Right lobe of liver (tissue), 6 donors: ENCODE measurements at regions not wholly inside any gene's neighbourhood (a gene's known extent, or its start where the extent isn't known, plus 50 kb on each side); places are given as distances from the start of the nearest gene placed in this dataset.
A peak's percentile ranks its signal among the peaks of the same experiment; 100 is the strongest.

Experiments used
- ATAC-seq, 4 donors: fragments of 200-7000 bp; cut with Tn5 transposase; one replicate each; pipeline ENCODE4 v1.9.1; 2020; ENCODE audit warnings: mild to moderate bottlenecking in 4 of 4, moderate library complexity in 4 of 4
- DNase-seq, 3 donors: peaks; one replicate each; pipeline ENCODE4 v3.0.0-alpha.2; 2020
- H3K27ac ChIP-seq, 3 donors: fragments of 200-600 bp; one replicate each; pipeline ENCODE4 v1.8.0; 2022
- H3K27me3 ChIP-seq, 2 donors: fragments of 200-600 bp; one replicate each; pipeline ENCODE4 v1.8.0; 2022
- H3K36me3 ChIP-seq, 4 donors: fragments of 200-600 bp; sonication (generic) in 1 of 4; one replicate each; pipeline versions ENCODE4 v1.5.1 to v1.8.0; 2017 to 2022; ENCODE audit warnings: control low read depth in 1 of 4
- H3K4me1 ChIP-seq, 4 donors: fragments of 200-600 bp; sonication (generic) in 1 of 4; one replicate each; pipeline versions ENCODE4 v1.5.1 to v1.8.0; 2017 to 2022; ENCODE audit warnings: control low read depth in 1 of 4
- H3K4me3 ChIP-seq, 3 donors: fragments of 200-600 bp; one replicate each; pipeline ENCODE4 v1.8.0; 2022
- H3K9me3 ChIP-seq, 4 donors: fragments of 200-600 bp; sonication (generic) in 1 of 4; one replicate each; pipeline versions ENCODE4 v1.5.1 to v1.8.0; 2017 to 2022; ENCODE audit warnings: control low read depth in 1 of 4
- CTCF ChIP-seq, 4 donors: fragments of 200-600 bp in 3 of 4; fragments of 450-650 bp in 1 of 4; IDR thresholded peaks; one replicate each; pipeline versions ENCODE4 v1.5.1 to v1.8.0; 2016 to 2022; ENCODE audit warnings: antibody characterized with exemption in 4 of 4, mild to moderate bottlenecking in 2 of 4
- POLR2A ChIP-seq: fragments of 450-650 bp; IDR thresholded peaks from one replicate; pipeline ENCODE4 v1.6.1; 2017; ENCODE audit warnings: antibody characterized with exemption, mild to moderate bottlenecking
- WGBS: methylation state at CpG from one replicate; pipeline ENCODE4 v1.1.6; 2018; ENCODE audit warnings: low coverage, low lambda C conversion rate; ENCODE audit not compliant: insufficient coverage; ENCODE audit errors: missing lambda C conversion rate; 5-methylcytosine and 5-hydroxymethylcytosine counted together
- intact Hi-C, 2 donors: fragments of 100-400 bp; cut with DNase I; formaldehyde crosslinking; loops; one replicate each; pipeline versions ENCODE4 v1.11.2 to v1.14.1; 2022
- donor health status: DM: no; HTN: yes; CAD: no.
- donor health status: DM: no; HTN: no; CAD: no.
- donor health status: DM: no; HTN: no; CAD: no.
- donor health status: DM: no; HTN: yes; CAD: no.
- donor health status: DM: no; HTN: yes; CAD: no.

GRCh38 chr7:57354679-57355338 is 95.2 kb upstream of the ZNF716 start:
- no peak for TF ChIP-seq POLR2A
- no peak for TF ChIP-seq CTCF (IDR thresholded peaks at IDR 0.05)
- 35% methylated on average over 12 of the region's 12 CpGs for WGBS
- H3K27me3 ChIP-seq = no peaks in the 10 kb centered on the region
- H3K27ac ChIP-seq = peak overlapping the region in 1 of 3 donors; percentile 29
- DNase-seq = peak; percentile 50 to 69 (median 67)
- intact Hi-C loops = no loop called here
- no peaks in the 10 kb centered on the region for H3K9me3 ChIP-seq
- H3K4me1 ChIP-seq = peaks cover 0 to 6% (median 0%) of the 10 kb centered on the region in 4 donors
- H3K4me3 ChIP-seq = no peak overlapping the region
- H3K36me3 ChIP-seq = no peaks in the 10 kb centered on the region
- peak; percentile 83 to 98 (median 93) for ATAC-seq

- no CpG with 5 or more reads among the region's 2 CpGs for WGBS
- TF ChIP-seq CTCF (IDR thresholded peaks at IDR 0.05) = no peak
- TF ChIP-seq POLR2A = no peak
- peak in 2 of 4 donors; percentile 10 to 30 for ATAC-seq
- no peaks in the 10 kb centered on the region for H3K9me3 ChIP-seq
- H3K36me3 ChIP-seq = no peaks in the 10 kb centered on the region
- intact Hi-C loops = no loop called here
- H3K27me3 ChIP-seq = no peaks in the 10 kb centered on the region
- no peak for DNase-seq
- H3K27ac ChIP-seq = no peak overlapping the region
- H3K4me1 ChIP-seq = peaks cover 0 to 3% (median 0%) of the 10 kb centered on the region in 4 donors
- H3K4me3 ChIP-seq = no peak overlapping the region
Observed at GRCh38 chr7:57361406-57361805, 88.6 kb upstream of the ZNF716 start.

- Histone ChIP-seq H3K4me1 (peaks cover 0 to 3% (median 0%) of the 10 kb centered on the region in 4 donors), H3K27me3 (no peaks in the 10 kb centered on the region), H3K9me3 (no peaks in the 10 kb centered on the region), H3K4me3 (no peak overlapping the region), H3K36me3 (no peaks in the 10 kb centered on the region), H3K27ac (no peak overlapping the region)
- 43% methylated on average over 5 of the region's 5 CpGs for WGBS
- ATAC-seq = peak; percentile 58 to 88 (median 82)
- peak in 1 of 3 donors; percentile 62 for DNase-seq
- no peak for TF ChIP-seq CTCF (IDR thresholded peaks at IDR 0.05)
- TF ChIP-seq POLR2A = no peak
- intact Hi-C loops = no loop called here
Observed at GRCh38 chr7:57362868-57363267, 87.1 kb upstream of the ZNF716 start.

GRCh38 chr7:57363321-57363720 is 86.7 kb upstream of the ZNF716 start:
- intact Hi-C loops = no loop called here
- Histone ChIP-seq H3K9me3 (no peaks in the 10 kb centered on the region), H3K27me3 (no peaks in the 10 kb centered on the region), H3K4me3 (no peak overlapping the region), H3K27ac (no peak overlapping the region), H3K36me3 (no peaks in the 10 kb centered on the region), H3K4me1 (peaks cover 0 to 3% (median 0%) of the 10 kb centered on the region in 4 donors)
- 56% methylated on average over 2 of the region's 8 CpGs for WGBS
- no peak for DNase-seq
- ATAC-seq = no peak
- TF ChIP-seq CTCF (IDR thresholded peaks at IDR 0.05) (no peak), POLR2A (no peak)
